Left lobe of liver (tissue), 2 donors: ENCODE measurements at regions not wholly inside any gene's neighbourhood (a gene's known extent, or its start where the extent isn't known, plus 50 kb on each side); places are given as distances from the start of the nearest gene placed in this dataset.

Source experiments
- ATAC-seq: fragments of 200-7000 bp; cut with Tn5 transposase; one replicate; pipeline ENCODE4 v1.9.1; 2020; ENCODE audit warnings: mild to moderate bottlenecking, moderate library complexity
- DNase-seq: peaks from one replicate; pipeline ENCODE4 v3.0.0-alpha.2; 2020; ENCODE audit warnings: low spot score
- donor health status: DM: no; HTN: no; CAD: no; lungs with moderate emphysema.
- donor health status: DM: no; HTN: yes; CAD: no.

DNA sequence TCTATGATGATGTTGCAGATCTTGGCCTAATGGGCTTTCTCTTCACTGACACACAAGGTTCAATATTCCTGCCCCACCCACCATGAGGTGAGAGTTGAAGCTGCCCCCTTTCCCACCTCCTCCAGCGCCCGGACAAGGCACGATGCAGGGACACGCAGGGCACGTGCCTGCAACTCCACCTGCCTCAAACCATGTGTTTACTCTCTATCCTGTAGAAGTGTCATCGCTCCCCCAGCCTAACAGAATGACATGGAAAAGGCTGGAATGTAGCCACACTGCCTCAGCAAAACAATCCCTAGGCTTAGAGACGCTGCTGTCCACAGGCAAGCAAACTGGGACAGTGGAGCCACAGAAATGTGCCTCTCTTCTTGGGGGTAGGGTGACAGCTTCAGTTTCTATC lies 92.9 kb upstream of the SOD1 start:
- peak; percentile 29 for ATAC-seq
- no peak for DNase-seq

- DNase-seq = no peak
- ATAC-seq = peak; percentile 52
Measured at GRCh38 chr21:31566064-31566463, 93.4 kb upstream of the SOD1 start.

GRCh38 chr21:31564439-31564838 lies 95.1 kb upstream of the SOD1 start:
- ATAC-seq (no peak), DNase-seq (no peak)

DNA sequence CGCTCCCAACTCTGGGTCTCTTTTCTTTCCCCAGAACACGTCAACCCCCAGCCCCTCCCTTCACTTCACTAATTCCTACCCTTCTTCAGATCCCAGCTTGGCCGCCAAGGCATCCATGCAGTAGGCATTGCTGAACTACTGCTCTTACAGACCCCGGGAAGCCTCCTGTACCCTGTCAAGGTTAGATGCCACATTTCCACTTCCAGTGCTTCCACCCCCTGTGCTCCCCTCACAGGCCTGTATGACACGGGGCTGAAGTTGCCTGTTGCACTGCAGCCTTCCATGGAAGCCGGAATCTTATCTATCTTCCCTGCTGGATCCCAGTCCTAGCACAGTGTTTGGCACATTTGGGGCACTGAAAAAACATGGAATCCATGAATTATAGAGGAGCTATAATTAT lies 99.0 kb upstream of the SOD1 start:
- ATAC-seq (no peak), DNase-seq (no peak)

GRCh38 chr21:31559368-31560119 lies 99.9 kb upstream of the SOD1 start:
- ATAC-seq = peak; percentile 79
- peak; percentile 78 for DNase-seq

DNA sequence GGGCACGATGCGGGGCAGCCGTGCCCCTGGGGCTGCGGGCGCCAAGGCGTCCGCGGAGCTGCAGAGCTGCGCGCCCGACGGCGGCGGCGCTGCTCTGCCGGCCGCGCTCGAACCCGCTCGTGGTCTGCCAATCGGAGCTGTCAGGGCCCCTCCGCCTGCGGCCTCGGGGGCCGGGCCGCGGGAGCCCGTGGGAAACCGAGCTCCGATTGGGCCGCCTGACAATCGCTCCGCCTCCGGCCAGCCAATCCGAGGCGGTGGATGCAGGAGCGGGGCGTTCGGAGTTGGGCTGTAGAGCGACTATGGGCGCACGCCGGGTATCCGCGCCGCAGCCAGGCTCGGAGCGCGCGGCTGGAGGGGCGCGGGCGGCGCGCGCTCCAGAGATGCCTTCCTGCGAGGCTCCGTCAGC lies 100.5 kb upstream of the SOD1 start:
- DNase-seq (peak; percentile 73), ATAC-seq (peak; percentile 86)

GRCh38 chr21:31558189-31558961 lies 101.1 kb upstream of the SOD1 start:
- ATAC-seq (no peak), DNase-seq (no peak)

- no peak for ATAC-seq
- no peak for DNase-seq
Measured at GRCh38 chr21:31557421-31558188, 101.9 kb upstream of the SOD1 start.

DNA sequence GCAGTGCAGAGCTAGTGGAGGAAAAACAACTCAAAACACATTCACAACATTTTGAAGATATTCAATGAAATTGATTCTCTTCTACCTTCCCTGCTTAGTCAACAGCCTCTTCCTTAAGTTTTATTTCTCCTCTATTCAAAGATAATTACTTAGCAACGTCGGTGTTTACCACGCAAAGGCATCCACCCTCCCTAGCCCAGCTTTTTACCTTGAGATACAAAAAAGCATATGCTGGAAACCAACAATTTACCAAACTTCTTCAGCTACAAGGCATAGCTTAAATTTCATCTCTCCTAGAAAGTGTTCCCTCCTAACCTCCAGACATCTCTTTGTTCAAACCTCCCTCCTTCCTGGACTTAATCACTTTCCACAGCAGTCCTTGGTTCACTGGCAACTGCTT lies 102.8 kb upstream of the SOD1 start:
- DNase-seq (no peak), ATAC-seq (no peak)

DNA sequence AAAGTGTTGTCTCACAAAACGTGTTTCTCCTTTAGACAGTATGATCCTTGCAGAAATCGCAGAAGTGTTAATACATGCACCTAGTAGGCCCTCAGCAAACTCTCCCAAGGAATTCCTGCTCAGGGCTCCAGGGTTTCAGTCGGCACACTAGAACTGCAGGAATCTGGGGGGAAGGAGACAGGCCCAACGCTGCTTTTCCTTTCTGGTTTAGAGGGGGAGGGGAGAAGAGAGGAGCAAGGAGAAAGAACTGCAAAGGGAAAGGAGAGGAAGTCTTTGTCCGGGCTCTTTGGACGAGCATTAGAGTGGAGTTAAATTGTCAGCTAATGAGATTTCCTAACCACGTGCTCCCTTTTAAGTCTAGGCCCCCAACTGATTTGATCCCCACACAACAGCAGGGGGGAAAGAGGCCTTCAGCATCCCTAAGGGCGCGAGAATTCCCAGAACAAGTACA lies 103.7 kb upstream of the SOD1 start:
- no peak for DNase-seq
- no peak for ATAC-seq

DNA sequence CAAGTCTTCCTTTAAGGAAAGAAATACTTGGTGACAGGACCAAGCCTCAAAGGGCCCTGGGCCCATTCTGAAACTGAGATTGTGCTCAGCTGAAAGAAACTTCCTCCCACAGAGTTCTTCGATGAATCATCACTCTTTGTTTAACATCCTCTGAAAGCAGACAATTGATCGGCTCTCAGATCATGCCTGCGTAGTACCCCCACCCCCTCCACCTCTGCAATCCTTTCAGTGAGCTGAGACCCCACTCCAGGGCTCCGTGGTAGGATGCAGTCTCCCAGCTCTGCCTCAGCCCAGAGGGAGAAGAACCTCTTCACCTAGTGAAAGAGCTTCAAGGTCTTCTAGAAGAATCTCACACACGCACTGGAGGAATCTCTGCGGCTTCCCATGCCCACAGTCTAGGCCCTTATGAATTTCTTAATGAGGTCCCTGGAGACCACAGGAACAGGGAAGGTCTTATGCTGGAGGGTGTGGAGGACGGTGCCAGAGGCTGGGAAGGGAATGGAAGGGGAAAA lies 104.9 kb upstream of the SOD1 start:
- ATAC-seq = no peak
- no peak for DNase-seq

DNA sequence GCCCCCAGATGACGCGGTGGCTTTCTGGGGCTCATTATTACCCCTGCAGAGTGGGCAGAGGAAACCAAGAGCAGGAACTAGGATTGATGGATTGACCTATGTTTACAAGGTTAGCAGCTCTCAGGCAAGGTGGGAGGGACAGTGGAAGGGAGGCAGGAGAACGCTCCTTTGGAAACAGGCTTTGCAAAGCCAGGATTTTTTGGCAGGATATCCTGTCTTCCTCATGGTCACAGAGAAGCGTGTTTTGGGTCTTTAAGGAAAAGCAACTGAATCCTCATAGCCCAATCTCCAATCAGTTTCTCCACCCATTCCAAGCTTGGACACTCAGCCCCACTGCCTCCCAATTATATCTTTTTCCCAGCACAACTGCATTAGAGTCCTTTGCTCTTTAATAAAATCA lies 105.6 kb upstream of the SOD1 start:
- DNase-seq (no peak), ATAC-seq (no peak)

- ATAC-seq (no peak), DNase-seq (no peak)
Measured at GRCh38 chr21:31553461-31553860, 106.0 kb upstream of the SOD1 start.

GRCh38 chr21:31552826-31553225 lies 106.7 kb upstream of the SOD1 start:
- DNase-seq (no peak), ATAC-seq (no peak)

DNA sequence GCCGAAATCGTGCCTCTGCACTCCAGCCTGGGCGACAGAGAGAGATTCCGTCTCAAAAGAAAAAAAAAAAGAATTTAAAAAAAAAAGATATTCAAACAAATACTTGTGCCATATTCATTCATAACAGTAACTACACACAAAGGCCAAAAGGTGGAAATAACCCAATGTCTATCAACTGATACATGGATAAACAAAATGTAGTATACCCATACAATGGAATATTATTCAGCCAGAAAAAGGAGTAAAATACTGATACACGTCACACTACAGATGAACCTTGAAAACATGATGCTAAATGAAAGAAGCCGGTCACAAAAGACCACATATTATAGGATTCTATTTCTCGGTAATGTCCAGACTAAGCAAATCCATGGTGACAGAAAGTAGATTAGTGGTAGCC lies 109.4 kb upstream of the SOD1 start:
- DNase-seq = no peak
- ATAC-seq = no peak

GRCh38 chr21:31548688-31549087 lies 110.8 kb upstream of the SOD1 start:
- DNase-seq = no peak
- no peak for ATAC-seq

- ATAC-seq (no peak), DNase-seq (no peak)
Measured at GRCh38 chr21:31546443-31547170, 112.9 kb upstream of the SOD1 start.

GRCh38 chr21:31545036-31545435 lies 114.5 kb upstream of the SOD1 start:
- DNase-seq = no peak
- ATAC-seq = no peak

DNA sequence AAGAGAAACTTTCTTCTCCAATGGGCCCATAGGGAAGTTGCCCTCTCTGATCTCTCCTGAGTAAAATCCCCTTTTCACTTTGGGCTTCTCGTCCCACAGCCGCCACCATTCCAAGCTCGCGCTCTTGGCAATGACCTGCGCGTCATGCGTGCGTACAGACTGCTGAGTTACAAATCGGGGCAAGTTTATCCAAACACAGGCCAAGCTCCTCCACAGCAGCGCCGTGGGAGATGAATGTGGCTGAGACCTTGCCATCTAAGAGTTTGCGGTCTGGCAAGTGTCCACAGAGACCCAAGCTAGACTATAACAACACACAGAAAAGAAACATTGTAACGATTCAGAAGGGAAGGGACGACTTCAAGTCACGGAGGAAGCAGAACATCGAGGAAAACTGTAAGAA lies 116.3 kb upstream of the SOD1 start:
- DNase-seq = no peak
- no peak for ATAC-seq

GRCh38 chr21:31538816-31539215 lies 120.7 kb upstream of the SOD1 start:
- ATAC-seq (no peak), DNase-seq (no peak)
